ENCODE measurements at regions not wholly inside any gene's neighbourhood (a gene's known extent, or its start where the extent isn't known, plus 50 kb on each side); places are given as distances from the start of the nearest gene placed in this dataset.

DNA sequence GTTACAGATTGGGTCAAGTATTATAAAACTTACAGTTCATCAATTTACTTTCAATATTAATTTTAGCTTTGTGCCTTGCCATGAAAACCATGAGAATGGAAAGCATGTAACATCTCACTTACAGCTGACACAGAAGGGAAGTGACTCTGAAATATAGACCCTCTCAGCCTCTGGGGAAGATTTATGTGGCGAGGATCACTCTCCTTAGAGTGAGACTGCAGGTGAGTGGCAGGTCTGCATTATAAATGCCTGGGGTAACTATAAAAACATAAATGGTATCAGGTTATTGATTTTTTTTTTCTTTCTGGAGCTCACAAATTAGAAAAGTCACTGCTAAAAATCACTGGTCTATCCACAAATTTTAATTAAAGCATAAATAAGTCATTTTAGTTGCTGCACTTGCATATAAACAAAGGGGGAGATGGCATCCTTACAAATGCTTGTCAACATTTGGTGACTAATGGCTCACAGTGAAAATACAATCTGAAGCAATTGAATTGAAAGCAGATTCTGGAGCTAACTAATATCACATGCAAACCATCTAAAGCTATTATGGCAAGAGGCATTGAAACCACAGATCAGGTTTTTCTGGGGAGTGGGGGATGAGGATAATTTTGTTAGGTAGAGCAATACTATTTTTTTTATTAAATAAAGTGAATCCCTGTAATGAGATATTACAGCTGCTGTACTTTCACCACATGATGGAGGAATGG lies 200.9 kb downstream of the TM2D1 start:
- DNase-seq (ENCODE audit: low spot score) = no peak

DNA sequence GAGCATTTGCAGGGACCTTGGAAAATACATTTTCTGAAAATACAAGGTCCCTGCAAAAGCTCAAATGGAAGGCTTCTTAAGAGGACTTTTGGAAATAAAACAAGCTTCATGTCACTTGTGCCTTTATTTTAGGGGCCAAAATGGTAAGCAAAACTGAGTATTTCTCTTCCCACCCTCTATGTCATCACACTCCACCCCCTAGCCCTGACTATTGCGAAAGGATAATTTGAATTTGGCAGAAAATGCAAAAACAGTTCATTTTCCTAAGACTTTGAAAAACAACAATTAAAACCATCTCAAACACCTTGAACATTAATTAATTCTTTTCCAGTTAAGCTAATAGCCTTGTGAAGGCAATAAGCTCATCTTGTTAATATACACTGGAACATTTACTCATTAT lies 201.7 kb downstream of the TM2D1 start:
- DNase-seq (ENCODE audit: low spot score) = no peak

GRCh38 chr1:61520401-61520800 lies 204.5 kb downstream of the TM2D1 start:
- DNase-seq (ENCODE audit: low spot score) = no peak

DNA sequence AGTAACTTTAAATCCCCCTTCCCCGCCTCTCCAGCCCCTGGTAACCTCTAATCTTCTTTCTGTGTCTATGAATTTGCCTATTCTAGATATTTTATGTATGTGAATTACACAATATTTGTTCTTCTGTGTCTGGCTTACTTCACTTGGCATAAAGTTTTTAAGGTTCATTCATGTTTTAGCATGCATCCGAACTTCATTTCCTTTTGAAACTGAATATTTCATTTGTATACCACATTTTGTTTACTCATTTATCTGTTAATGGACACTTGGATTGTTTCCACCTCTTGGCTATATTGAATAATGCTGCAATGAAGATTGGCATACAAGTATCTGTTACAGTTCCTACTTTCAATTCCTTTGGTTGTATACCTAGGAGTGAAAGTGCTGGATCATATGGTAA lies 205.3 kb downstream of the TM2D1 start:
- DNase-seq (ENCODE audit: low spot score) = peak; percentile 41

- DNase-seq (ENCODE audit: low spot score) = no peak
Observed at GRCh38 chr1:61518670-61519400, 206.1 kb downstream of the TM2D1 start.

- DNase-seq (ENCODE audit: low spot score) = no peak
Observed at GRCh38 chr1:61517345-61517744, 207.6 kb downstream of the TM2D1 start.

GRCh38 chr1:61515096-61515495 lies 209.8 kb downstream of the TM2D1 start:
- no peak for DNase-seq (ENCODE audit: low spot score)
